Amygdala (tissue), 56 donors: ENCODE measurements at regions not wholly inside any gene's neighbourhood (a gene's known extent, or its start where the extent isn't known, plus 50 kb on each side); places are given as distances from the start of the nearest gene placed in this dataset.

Experiments used
- DNase-seq, 56 donors: peaks; one replicate each; lab custom pipeline; 2025; lab: John Stamatoyannopoulos, UW

- DNase-seq = no peak
Observed at GRCh38 chr4:180766944-180767729, 1476.1 kb upstream of the TENM3 start.

DNA sequence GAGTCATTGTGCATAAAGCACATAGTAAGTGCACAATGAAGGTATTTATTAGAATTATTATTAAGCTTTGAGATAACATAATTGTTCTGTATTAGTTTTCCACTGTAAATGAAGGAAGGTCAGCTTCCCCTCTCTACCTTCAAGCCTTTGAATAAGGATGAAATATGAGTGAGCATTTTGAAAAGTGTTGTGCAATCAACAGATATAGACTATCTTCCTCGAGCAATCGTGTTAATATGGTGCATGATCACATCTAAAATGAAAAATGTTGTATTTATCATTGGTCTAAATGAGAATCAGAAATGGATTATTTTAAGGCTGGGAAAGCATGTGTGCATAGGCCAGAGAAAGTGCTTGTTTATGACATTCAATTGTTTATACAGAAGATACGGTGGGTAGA is 1474.6 kb upstream of the TENM3 start:
- DNase-seq = no peak

- DNase-seq = no peak
Observed at GRCh38 chr4:180769791-180770190, 1473.4 kb upstream of the TENM3 start.

GRCh38 chr4:180770265-180770664 is 1472.9 kb upstream of the TENM3 start:
- DNase-seq = no peak

DNA sequence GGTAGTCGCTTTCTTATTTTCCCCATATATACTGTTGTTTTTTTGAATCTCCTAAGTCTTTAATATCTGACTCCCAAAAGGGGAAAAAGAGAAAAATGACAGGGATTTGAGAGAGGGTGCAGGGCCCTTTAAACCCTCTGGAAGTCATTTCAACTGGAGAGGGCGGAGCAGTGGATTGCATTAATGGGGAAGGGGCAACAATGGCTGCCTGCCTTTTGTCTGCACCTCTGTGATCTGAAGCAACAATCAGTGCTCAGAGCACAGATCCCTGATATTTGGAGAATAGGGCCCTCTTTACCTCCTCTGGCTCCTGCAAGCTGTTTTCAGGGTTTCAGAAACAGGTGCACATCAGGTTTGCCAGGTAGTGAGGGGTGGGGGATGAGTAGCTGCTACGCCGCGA is 1458.3 kb upstream of the TENM3 start:
- DNase-seq = no peak

GRCh38 chr4:180788729-180789128 is 1454.5 kb upstream of the TENM3 start:
- no peak for DNase-seq

DNA sequence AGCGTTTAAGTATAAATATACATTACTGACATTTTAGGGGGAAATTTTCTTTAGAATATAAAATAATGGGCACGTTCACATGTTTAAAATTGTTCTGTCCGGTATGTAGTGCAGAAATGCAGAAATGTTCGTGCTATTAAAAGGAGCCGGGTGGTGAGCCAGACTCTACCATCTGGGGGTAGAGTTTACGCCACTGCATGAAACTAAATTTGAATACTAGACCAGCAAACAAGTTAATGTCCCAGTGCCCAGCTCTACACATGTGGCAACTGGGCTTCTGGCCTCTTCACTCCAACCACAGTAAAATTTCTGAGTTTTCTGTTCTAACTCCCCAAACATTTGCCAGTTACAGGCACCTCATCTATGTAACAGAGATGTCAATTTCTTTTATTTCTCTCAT is 1453.3 kb upstream of the TENM3 start:
- no peak for DNase-seq

DNA sequence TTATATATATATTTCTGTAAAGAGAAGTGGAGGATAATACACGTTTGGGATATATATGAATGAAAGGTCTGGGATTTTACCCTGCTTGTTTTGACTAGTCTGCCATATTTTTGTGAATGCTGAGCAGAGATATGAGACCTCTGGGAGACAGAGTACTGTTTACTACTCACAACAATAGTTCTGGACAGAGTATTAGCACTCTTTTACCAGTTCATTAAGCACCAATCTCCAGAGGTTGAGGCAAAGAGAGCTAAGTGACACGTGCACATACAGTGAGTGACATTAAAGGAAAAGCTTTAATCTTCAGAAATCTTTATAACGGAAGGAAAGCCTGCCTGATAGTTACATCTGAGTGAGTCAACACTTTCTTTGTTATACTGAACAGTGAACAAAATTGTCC is 1452.7 kb upstream of the TENM3 start:
- DNase-seq = no peak

DNA sequence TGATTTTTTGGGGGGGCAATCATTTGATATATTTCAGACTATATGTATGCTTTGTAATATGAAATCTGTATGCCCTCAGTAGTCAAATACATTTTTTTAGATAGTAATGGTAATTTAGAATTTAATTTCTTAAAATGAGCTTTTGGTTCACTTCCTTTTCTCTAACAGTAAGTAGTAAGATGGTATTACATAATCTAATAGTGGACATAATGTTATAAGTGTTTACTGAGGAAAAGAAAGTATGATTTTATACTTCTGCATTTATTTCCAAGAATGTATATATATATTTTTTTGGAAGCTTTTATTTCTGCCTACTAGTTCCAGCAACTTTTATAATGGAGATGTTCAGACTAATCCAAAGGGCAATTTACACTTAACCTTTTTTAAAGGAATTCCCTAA is 1450.7 kb upstream of the TENM3 start:
- no peak for DNase-seq

- no peak for DNase-seq
Observed at GRCh38 chr4:180794333-180794732, 1448.9 kb upstream of the TENM3 start.

GRCh38 chr4:180798036-180798577 is 1445.1 kb upstream of the TENM3 start:
- DNase-seq = no peak

DNA sequence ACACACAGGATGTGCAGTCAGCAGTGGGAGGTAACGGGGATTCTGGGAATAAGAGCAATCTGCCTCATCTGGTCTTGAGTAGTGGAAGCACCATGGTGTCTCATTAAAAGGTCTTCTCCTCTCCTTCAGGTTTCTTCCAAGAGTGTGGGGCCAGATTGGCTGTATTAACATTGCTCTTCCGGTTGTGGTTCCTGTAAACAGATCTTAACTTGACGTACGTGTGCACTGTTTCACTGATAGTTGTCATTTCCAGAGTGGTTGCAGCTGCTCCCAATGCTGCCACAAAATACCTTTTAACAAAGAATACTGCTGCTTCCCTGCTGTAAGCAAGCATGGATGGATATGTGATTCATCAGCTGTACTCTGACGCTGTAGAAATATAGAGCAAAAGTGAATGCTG is 1443.4 kb upstream of the TENM3 start:
- DNase-seq = no peak

DNA sequence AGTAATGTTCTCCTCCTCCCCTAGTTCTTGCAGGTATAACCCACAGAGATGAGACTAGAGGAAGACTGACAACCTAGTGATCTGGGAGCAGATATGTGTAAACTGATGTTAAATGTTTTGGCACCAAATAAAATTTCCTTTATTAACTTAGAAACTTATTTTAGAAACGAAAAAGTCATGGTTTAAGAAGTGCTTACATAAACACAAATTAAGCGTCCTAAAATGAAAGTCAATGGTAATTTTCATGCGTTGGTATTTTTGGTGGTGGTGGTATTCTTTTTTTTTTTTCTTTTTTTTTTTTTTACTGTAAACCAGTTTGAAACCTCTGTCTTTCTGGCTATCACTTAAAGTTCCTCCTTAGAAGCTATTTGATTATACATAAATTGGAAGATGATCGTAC is 1438.1 kb upstream of the TENM3 start:
- no peak for DNase-seq

DNA sequence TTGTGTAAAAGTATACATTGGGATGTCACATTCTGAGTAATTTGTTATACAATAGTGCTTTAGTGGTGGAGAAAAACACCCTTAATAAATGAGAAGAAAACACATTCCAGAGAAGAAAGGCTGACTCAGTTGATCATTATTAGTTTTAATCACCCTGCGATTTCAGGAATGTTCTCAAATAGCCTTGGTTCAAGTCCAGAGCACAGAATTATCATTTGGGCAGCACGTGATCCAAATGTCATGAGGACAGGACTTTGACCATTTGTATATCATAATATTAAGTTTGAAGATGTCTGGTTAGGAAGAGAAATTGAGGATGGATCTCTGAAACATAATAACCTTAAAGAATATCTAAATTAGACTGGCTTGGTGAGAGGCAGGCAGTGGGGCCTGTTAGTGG is 1434.3 kb upstream of the TENM3 start:
- DNase-seq = no peak

- DNase-seq = no peak
Observed at GRCh38 chr4:180809439-180809838, 1433.8 kb upstream of the TENM3 start.

DNA sequence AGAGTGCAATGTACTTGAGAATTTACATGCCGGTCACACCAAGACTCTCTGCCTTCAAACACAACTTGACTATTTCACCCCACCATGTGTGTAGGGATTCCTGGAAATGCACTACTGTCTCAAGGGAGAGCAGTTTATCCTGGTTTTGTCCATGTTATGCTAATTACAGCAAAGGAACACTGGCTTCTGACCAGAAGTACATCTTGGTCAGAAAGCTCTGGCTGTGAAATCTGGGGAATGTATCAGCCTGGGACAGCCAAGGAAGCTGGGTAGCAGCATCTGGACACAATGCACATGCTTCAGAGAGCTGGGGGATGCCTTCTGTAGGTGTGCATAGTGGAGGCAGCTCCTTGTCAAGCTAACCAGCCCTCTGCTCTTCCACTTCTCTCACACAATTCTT is 1432.6 kb upstream of the TENM3 start:
- DNase-seq = no peak

DNA sequence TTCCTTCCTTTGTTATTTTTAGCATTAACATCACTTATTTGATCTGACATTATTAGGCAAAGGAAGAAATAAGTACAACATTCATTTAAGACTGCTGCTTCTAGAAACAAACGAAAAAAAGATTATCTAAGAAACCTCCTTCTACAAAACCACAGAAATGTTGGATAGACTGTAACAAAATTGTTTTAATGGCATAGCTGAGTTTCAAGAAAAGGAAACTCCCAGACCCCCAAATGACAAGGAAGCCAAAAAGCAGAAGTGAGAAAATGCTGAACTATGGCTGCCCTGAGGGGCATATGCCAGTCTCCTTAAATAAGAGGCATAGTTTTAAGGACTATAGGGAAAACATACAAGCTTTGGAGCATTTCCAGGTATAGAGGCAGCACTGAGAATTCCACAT is 1431.6 kb upstream of the TENM3 start:
- no peak for DNase-seq

DNA sequence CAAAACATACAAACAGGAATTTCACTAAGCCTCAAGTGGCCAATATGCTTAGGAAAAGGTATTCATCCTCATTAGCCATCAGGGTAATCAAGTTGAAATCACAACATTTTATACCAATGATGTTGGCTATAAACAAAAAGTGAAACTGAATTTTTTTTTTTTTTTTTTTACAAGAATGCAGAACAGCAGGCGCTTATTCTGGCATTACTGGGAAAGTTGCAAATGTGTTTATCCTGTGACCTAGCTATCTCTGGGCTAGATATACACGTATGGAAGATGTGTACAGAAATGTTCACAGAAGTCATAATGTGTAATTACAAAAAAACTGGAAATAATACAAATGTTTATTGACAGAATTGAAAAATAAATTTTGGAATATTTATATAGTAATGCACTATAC is 1430.4 kb upstream of the TENM3 start:
- DNase-seq = no peak

DNA sequence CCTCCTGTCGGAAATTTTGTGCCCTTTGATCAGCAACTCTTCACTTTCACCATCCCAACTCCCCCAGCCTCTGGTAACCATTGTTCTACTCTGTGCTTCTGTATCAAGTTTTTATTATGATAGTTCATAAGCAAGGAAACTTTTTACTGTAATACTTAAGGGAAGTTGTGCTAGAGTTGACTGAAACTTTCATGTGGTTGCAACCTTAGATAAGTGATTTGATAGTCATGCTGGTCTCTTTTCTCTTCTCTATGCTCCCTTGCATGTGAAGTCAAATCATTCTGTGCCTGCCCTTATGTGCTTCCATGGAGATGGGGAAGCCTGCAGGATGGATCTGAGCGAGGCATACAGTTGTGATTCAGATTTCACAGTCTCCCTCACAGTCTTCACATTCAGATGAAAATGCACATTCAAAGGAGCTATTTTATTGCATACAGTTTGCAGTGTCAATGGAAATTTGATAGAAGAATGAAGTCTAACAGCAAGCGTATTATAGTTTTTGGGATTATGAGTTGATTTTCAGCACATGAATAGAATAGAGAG is 1428.3 kb upstream of the TENM3 start:
- no peak for DNase-seq

- no peak for DNase-seq
Observed at GRCh38 chr4:180817529-180817928, 1425.7 kb upstream of the TENM3 start.

DNA sequence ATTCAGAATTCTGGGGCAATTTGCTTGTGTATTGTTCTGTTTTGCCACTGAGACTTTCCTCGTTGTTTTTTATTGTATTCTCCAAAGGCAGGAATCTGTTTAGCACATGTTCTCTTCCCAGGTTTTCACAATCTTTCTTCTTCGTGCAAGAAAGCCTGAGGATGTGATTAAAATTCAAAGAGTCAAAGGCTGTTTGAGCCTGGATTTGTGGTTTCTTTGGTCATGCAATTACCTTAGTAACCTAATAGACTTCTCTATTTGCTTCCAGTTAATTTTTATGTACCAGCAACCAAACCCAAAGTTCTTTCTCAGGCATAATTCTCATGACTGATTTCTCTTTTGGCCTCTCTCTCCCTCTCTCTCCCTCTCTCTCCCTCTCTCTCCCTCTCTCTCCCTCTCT is 1420.1 kb upstream of the TENM3 start:
- no peak for DNase-seq

GRCh38 chr4:180827232-180828009 is 1415.8 kb upstream of the TENM3 start:
- peak in 14 of 56 donors; percentile 1 to 39 (median 6) for DNase-seq
